HG03565 (cell line): ENCODE measurements at regions not wholly inside any gene's neighbourhood (a gene's known extent, or its start where the extent isn't known, plus 50 kb on each side); places are given as distances from the start of the nearest gene placed in this dataset.

ENCODE experiments used
- ATAC-seq: cut with Tn5 transposase; IDR thresholded peaks from one replicate; pipeline ENCODE4 v1.9.1; 2021; ENCODE audit warnings: mild to moderate bottlenecking, moderate library complexity; ENCODE audit not compliant: unreplicated experiment

GRCh38 chr4:26099967-26100366 lies 185.9 kb downstream of the SMIM20 start:
- no peak for ATAC-seq

GRCh38 chr4:26101011-26101410 lies 187.0 kb downstream of the SMIM20 start:
- no peak for ATAC-seq

GRCh38 chr4:26104056-26104685 lies 190.2 kb downstream of the SMIM20 start:
- ATAC-seq = peak; percentile 59

GRCh38 chr4:26105337-26105736 lies 191.3 kb downstream of the SMIM20 start:
- no peak for ATAC-seq

GRCh38 chr4:26105815-26106699 lies 192.0 kb downstream of the SMIM20 start:
- no peak for ATAC-seq

GRCh38 chr4:26106776-26107175 lies 192.8 kb downstream of the SMIM20 start:
- no peak for ATAC-seq

GRCh38 chr4:26108054-26108453 lies 194.0 kb downstream of the SMIM20 start:
- no peak for ATAC-seq

GRCh38 chr4:26110493-26110892 lies 196.5 kb downstream of the SMIM20 start:
- ATAC-seq = no peak

GRCh38 chr4:26113339-26113940 lies 199.4 kb downstream of the SMIM20 start:
- no peak for ATAC-seq

GRCh38 chr4:26116057-26116456 lies 202.0 kb downstream of the SMIM20 start:
- no peak for ATAC-seq

- no peak for ATAC-seq
Measured at GRCh38 chr4:26120098-26120825, 200.6 kb upstream of the RBPJ start.

- ATAC-seq = no peak
Measured at GRCh38 chr4:26122690-26123089, 198.1 kb upstream of the RBPJ start.

- ATAC-seq = no peak
Measured at GRCh38 chr4:26124753-26125321, 196.0 kb upstream of the RBPJ start.

GRCh38 chr4:26126143-26126718 lies 194.6 kb upstream of the RBPJ start:
- ATAC-seq = peak; percentile 50

- no peak for ATAC-seq
Measured at GRCh38 chr4:26126994-26127393, 193.8 kb upstream of the RBPJ start.

GRCh38 chr4:26127851-26128337 lies 192.9 kb upstream of the RBPJ start:
- ATAC-seq = no peak

- ATAC-seq = peak; percentile 67
Measured at GRCh38 chr4:26130173-26130572, 190.6 kb upstream of the RBPJ start.

GRCh38 chr4:26130841-26131432 lies 189.9 kb upstream of the RBPJ start:
- no peak for ATAC-seq

GRCh38 chr4:26131711-26132110 lies 189.1 kb upstream of the RBPJ start:
- ATAC-seq = peak; percentile 41

- no peak for ATAC-seq
Measured at GRCh38 chr4:26132858-26133257, 188.0 kb upstream of the RBPJ start.
